Gastroesophageal sphincter (tissue), 3 donors: ENCODE measurements at regions not wholly inside any gene's neighbourhood (a gene's known extent, or its start where the extent isn't known, plus 50 kb on each side); places are given as distances from the start of the nearest gene placed in this dataset.

Experiments
- CTCF ChIP-seq, 4 experiments: fragments of 200-600 bp in 2 of 4; fragments of 450-650 bp in 2 of 4; sonication (generic) in 1 of 4; IDR thresholded peaks; one replicate each; pipeline ENCODE4 v1.5.1; 2017 to 2019; ENCODE audit warnings: antibody characterized with exemption in 4 of 4, mild to moderate bottlenecking in 2 of 4, moderate library complexity in 2 of 4
- POLR2A ChIP-seq, 2 donors: fragments of 450-650 bp; IDR thresholded peaks; one replicate each; pipeline ENCODE4 v1.6.1; 2017; ENCODE audit warnings: antibody characterized with exemption in 2 of 2, mild to moderate bottlenecking in 2 of 2, moderate library complexity in 1 of 2

GRCh38 chr3:18797378-18797777 is 350.9 kb upstream of the KCNH8 start:
- TF ChIP-seq CTCF (IDR thresholded peaks at IDR 0.05) (no peak), POLR2A (IDR thresholded peaks at IDR 0.05) (no peak)
